ENCODE measurements at regions not wholly inside any gene's neighbourhood (a gene's known extent, or its start where the extent isn't known, plus 50 kb on each side); places are given as distances from the start of the nearest gene placed in this dataset.
"Not testable (repeated sequence)": the region's sequence is repeated elsewhere in the genome, so short reads cannot be mapped to it uniquely, and the experiment has no call there.

DNA sequence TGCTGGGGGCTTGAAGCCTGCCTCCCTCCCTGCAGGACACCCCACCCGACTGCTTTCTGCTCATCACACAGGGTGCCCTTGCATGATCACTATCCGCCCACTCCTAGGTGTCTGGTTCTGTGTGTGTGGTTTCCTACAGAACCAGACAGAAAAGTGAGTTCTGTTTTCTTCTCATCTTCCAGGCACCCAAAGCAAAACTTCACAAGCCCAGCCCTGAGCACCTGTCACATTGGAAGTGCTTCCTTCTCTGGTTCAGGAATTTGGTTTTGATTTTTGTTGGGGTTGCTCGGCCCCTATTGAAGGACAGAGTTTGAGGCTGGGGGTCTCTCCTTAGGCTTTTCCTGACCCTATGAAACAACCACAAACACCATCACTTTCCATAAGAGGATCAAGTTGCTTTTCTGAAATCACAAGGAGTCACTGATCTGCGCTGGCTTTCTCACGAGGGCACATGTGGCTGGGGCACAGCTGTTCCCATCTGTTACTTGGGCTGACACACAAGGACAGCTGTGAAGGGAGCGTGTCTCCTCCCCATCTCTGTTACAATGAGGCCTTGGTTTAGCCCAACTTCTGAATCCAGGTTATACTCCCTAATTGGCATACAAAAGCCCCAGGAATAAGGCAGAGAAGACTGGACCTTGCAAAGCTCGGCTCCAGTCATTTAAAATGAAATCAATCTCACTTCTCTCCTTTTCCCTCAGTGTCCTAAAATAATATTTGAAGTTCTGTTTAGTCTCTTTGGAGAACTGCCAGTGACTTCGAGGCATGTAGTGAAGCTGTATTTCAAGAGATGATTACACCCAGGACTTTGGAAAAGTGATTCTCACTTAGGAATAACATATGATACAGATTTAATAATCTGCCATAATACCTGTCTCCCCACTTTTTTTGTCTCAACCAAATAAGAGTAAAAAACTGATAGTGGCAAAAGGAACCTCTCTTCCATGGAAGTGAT, 213.1 kb upstream of the GAS1 start:
- DNase-seq, result no peak

DNA sequence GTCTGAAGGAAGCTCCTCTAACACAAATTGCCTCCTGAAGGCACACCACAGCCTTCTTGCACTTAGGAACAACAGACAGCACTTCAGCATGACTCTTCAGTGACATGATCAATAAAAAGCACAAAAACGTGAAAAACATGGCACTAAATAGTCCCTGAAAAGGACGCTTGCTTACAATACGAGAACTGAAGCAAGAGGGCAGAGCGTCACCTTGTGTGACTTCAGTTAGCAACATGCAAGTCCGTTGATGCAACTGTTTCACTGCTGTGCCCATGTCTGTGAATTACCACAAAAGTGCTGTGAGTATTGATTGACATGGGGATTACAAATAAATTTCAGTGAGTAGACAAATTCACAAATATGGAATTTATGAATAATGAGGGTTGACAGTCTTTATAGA, 219.9 kb upstream of the GAS1 start:
- DNase-seq, result no peak

DNA sequence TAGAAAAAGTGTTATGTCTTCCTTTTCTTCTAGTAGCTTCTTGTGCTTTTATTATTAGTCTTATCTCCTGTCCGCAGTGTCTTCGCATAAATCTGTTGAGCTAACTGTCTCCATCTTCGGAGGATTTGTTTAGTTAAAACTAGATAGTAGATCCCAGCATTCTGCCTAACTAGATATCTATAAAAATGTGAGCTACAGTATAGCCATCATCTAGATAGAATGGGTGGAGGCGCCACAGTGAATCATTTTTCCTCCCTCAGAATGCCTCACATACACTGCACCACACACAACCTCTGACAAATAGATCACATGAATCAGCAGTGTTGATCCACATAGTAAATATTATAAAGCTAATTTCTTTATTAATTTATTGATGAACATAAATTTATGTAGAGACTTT, 220.3 kb upstream of the GAS1 start:
- no peak for DNase-seq

GRCh38 chr9:87178302-87178701, 231.0 kb upstream of the GAS1 start:
- DNase-seq, result no peak

- DNase-seq, result no peak
These were observed 232.4 kb upstream of the GAS1 start for GRCh38 chr9:87179553-87180340.

GRCh38 chr9:87180361-87180760, 233.1 kb upstream of the GAS1 start:
- no peak for DNase-seq

DNA sequence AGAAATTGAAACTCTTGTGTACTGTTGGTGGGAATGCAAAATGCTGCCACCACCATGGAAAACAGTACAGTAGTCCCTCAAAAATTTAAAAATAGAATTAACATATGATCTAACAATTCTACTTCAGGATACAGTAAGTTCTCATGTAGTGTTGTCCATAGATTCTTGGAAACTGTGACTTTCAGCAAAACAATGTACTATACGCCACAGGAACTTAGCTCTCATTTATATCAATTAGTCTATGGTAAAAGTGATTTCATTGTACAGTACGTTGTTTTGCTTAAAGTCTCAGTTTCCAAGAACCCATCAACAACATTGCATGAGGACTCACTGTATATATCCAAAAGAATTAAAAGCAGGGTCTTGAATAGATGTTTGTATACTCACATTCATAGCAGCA, 233.5 kb upstream of the GAS1 start:
- DNase-seq, result no peak

DNA sequence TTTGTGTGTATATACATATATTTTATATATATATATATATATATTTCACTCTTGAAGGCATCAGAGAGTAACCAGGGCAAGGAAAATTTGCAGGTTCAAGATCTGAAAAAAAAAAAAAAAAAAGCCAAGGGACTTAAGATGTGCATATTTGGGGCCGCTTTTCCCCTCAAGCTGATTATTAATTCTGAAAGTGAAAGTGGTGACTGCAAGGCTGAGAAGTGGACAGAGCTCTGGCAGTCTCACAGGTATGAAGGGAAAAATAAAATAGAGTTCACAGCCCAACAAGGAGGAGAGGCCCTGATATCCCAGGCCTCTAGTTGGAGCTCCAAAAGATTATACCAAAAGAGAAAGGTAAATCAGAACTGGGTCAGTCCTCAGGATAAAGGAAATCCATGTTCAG, 234.4 kb upstream of the GAS1 start:
- DNase-seq, result no peak

DNA sequence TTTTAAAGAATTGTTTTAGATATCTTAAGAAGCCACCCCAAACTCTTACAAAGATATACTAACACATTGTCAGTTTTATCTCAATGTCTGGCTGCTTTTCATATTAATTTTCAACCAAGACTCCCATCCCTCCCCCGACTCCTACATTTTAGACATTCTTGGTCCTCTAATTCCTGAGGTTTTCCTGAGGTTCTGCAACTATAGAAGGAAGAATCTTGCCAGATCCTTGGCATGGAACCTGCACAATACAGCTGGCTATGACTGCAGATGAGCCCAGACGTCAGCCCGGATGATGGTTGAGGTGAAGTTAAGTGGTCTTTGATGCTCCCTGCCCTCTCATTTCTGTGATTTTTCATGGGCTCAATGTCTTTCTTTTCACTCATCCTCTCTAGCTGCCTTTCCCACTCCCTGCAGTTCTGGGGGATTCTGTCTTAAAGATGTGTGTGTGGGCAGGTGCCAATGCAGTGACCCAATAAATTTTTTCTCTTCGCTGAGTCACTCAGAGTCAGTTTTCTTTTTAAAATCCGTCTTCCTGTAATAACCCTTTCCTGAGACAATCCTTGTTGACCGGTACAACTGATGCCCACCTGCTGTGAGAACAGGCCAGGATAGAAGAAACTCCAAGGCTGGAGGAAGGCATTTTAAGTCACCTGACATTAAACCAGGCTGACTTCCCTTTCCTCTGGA, 237.8 kb upstream of the GAS1 start:
- no peak for DNase-seq

DNA sequence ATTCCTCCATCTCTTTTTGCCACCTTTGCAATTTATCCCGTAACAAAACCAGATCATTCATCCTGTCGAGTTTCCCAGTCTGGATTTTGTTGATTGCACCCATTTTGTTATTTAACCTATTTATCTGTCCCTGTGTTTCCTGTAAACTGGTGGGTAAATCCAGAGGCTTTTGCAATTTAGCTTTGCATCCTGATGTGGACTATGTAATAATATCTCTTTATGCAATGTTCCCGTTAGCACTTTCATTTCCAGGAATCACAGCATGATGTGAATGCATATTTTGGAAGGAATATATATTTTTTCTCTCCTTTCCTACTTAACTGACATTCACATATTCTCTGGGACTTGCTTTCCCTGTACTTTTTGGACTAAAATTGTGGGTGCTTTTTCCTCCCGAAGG, 240.3 kb upstream of the GAS1 start:
- DNase-seq, result no peak

GRCh38 chr9:87189006-87189405, 241.7 kb upstream of the GAS1 start:
- DNase-seq, result no peak

DNA sequence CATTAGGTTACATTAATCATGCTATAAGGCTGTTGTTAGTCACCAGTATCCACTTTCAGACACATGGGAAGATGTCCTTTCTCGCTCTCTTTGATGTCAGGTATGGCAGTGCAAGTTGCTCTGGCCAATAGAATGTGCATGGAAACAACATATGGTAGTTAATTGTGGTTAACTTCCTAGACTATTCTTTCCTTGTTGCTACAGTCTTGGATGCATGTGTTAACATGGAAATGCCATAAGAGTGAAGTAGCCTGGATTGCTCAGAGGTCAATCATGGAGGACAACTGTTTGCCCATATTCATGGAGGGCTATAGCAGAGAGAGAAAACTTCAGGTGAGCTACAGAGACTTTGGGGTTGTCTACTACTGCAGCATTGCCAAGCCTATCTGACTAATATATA, 245.8 kb upstream of the GAS1 start:
- no peak for DNase-seq

GRCh38 chr9:87193925-87194868, 246.9 kb upstream of the GAS1 start:
- no peak for DNase-seq

GRCh38 chr9:87195306-87195705, 248.0 kb upstream of the GAS1 start:
- DNase-seq, result no peak

DNA sequence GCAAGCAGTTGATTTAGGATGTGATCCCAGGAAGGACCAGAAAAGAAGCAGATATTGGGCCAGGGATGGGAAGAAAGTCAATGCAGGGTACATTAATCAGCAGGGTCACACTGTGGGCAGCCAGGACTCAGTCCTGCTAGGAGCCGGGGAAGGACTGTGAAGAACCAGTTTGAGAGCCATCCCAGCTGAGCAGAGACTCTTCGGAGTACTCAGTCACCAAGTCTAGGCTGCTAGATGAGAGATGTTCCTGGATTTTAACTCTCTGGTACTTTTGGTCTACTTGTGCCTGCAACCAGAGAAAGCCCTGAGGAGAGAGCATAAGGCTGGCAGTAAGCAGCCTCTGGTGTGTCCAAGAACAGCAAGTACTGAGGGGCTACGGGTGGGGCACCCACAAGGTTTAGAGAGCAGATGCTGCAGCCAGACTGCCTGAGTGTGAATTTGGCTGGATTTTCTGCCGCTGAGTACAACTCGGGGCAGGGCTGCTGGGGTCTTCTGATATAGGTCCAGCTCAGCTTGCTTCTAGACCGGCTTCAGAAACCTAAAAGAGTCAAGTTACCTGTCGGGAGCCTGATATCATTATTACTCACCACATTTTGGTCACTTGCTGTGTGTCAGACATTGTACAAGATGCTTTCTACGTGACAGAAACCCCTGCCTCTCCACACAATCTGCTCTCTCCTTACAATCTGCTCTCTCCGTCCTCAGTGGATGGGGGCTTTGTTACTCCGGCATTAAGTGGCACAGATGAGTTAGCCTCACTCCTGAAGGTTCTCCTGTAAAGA, 250.2 kb upstream of the GAS1 start:
- DNase-seq, result no peak

DNA sequence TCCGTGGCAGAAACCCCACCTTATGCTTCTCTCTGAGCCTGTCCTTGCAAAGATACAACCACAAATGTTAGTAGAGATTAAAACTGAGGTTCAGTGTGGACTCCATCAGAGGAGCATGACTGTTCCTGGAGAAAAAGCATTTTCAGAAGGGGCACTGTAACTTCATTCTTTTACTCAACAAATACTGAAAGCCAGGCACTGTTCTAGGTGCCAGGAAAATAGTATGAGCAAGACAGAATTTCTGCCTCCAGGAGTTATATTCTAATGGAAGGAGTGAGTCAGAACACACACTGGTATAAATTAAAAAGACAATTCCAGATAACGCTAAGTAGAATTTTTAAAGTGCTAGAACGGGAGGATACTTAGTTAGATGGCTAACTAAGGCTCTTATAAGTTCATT, 251.4 kb upstream of the GAS1 start:
- DNase-seq, result no peak

DNA sequence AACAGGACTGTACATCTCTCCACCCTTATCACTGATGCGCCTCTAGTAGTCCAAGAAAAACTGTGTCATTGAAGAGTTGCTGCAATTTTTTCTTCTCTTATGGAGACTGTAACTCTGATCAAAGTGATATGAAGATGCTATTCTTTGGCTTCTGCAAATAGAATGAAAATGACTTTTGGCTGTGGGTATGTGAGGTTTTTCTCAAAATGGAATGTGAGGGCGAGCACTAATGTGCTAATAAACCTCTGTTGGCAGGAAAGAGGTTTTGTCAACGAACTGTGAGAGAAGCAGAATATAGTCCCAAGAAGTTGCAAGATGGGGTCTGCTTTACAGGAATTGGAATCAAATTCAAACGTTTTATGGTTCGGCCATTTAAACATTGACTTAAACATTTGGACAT, 252.0 kb upstream of the GAS1 start:
- DNase-seq, result no peak

GRCh38 chr9:87199782-87200181, 252.5 kb upstream of the GAS1 start:
- DNase-seq, result no peak

- DNase-seq, result no peak
These were observed 254.0 kb upstream of the GAS1 start for GRCh38 chr9:87201351-87201751.

DNA sequence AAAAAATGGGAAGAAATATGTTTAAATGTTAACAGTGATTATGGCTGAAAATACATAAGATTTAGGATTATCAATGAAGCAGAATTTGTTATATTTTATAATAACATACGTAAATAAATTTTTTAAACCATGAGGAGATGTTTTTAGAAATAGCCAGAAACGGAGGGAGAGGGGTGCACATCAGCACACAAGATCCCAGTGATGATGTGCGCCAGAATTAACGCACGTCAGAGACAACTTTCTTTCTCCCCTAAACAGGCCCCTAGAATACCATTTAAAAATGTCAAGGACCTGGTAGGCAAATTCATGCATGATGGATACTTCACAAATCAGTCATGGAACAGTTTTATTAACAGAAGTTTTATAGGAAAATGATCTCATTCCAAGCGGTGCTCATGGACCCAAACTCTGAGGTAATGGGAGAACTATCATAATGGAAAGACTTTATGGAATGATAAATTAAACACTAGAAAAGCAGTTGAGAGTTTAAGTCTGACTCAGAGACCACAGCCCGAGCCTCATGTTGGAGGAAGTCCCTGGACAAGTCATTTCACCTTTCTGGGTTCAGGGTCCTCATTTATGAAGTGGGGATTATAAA, 258.9 kb upstream of the GAS1 start:
- no peak for DNase-seq

DNA sequence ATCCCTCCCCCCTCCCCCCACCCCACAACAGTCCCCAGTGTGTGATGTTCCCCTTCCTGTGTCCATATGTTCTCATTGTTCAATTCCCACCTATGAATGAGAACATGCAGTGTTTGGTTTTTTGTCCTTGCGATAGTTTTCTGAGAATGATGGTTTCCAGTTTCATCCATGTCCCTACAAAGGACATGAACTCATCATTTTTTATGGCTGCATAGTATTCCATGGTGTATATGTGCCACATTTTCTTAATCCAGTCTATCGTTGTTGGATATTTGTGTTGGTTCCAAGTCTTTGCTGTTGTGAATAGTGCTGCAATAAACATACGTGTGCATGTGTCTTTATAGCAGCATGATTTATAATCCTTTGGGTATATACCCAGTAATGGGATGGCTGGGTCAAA, 263.4 kb upstream of the GAS1 start:
- DNase-seq, result not testable (repeated sequence)
